ENCODE measurements at regions not wholly inside any gene's neighbourhood (a gene's known extent, or its start where the extent isn't known, plus 50 kb on each side); places are given as distances from the start of the nearest gene placed in this dataset.

- dilution Hi-C loops (cut with MboI; ENCODE audit: extremely low pct_ligation_motif_present, low sequenced_read_pairs), result no loop called here
- peaks cover 10% of the 10 kb centered on the region for H3K4me1 ChIP-seq (ENCODE audit: control insufficient read depth, extremely low read depth, insufficient read depth, low read length)
- H3K9me1 ChIP-seq (replicated peaks; ENCODE audit: control insufficient read depth, extremely low read depth, insufficient read depth, low read length), result no peaks in the 10 kb centered on the region
- peak overlapping the region; percentile 22 for H3K4me2 ChIP-seq (ENCODE audit: insufficient read depth, low read length)
- H2AFZ ChIP-seq (ENCODE audit: low read depth, low read length), result peak overlapping the region; percentile 6
- POLR2A ChIA-PET, result no interaction called here
- DNase-seq (ENCODE audit: low read depth, low spot score), result peak; percentile 24
- no peaks in the 10 kb centered on the region for H3K27me3 ChIP-seq (ENCODE audit: control insufficient read depth in 2 of 2, insufficient read depth in 2 of 2, low read length in 2 of 2)
- no peak overlapping the region for H3K4me3 ChIP-seq (replicated peaks in 1 of 3; ENCODE audit: insufficient read depth in 1 of 3, low read depth in 1 of 3, low read length in 3 of 3)
- BruUV-seq (replicated peaks), result no TSS peak
- H3K79me2 ChIP-seq (ENCODE audit: control insufficient read depth, insufficient read depth, low read length), result no peaks in the 10 kb centered on the region
- no peak for FAIRE-seq
- no peak overlapping the region for H3K27ac ChIP-seq (ENCODE audit: insufficient read depth, low read depth, low read length)
- no peaks in the 10 kb centered on the region for H4K20me1 ChIP-seq (replicated peaks; ENCODE audit: control insufficient read depth, extremely low read depth, insufficient read depth, low read length)
- intact Hi-C loops (cut with micrococcal nuclease), result no loop called here
- CTCF ChIA-PET, result interaction anchor here (1.3 kb wide), 1 partner anchor 28 kb away, joined by 3 read pairs; no protein-coding TSS in a partner anchor
- H3K9ac ChIP-seq (replicated peaks; ENCODE audit: extremely low read depth, insufficient read depth, low read length), result no peak overlapping the region
- no peaks in the 10 kb centered on the region for H3K36me3 ChIP-seq (ENCODE audit: control insufficient read depth in 2 of 2, extremely low read depth in 1 of 2, insufficient read depth in 2 of 2, low read length in 2 of 2)
- H3K9me3 ChIP-seq (replicated peaks; ENCODE audit: control insufficient read depth, insufficient read depth, low read length), result no peaks in the 10 kb centered on the region
- no peak for TF ChIP-seq POLR2AphosphoS5 (IDR thresholded peaks at IDR 0.05; ENCODE audit: insufficient read depth, low read depth, low read length)
- no peak for TF ChIP-seq GATA2 (IDR thresholded peaks at IDR 0.05; ENCODE audit: insufficient read depth, insufficient read length, low read depth, low read length)
- TF ChIP-seq FOS (IDR thresholded peaks at IDR 0.05; ENCODE audit: borderline replicate concordance, insufficient read depth, low read length), result no peak
- TF ChIP-seq MAX (IDR thresholded peaks at IDR 0.05; ENCODE audit: insufficient read depth, insufficient read length), result no peak
- no peak for TF ChIP-seq MYC (IDR thresholded peaks at IDR 0.05; ENCODE audit: low read depth, low read length)
Measured at GRCh38 chr9:78989031-78989658, 582.6 kb upstream of the TLE4 start.

- H3K27ac ChIP-seq (ENCODE audit: insufficient read depth, low read depth, low read length), result no peak overlapping the region
- no TSS peak for BruUV-seq (replicated peaks)
Measured at GRCh38 chr9:78994471-78994870, 577.3 kb upstream of the TLE4 start.

More at GRCh38 chr9:78994471-78994870, 577.3 kb upstream of the TLE4 start:
- Histone ChIP-seq H2AFZ (ENCODE audit: low read depth, low read length) (no peak overlapping the region), H3K9ac (replicated peaks; ENCODE audit: extremely low read depth, insufficient read depth, low read length) (no peak overlapping the region), H3K36me3 (ENCODE audit: control insufficient read depth in 2 of 2, extremely low read depth in 1 of 2, insufficient read depth in 2 of 2, low read length in 2 of 2) (no peaks in the 10 kb centered on the region), H3K9me3 (replicated peaks; ENCODE audit: control insufficient read depth, insufficient read depth, low read length) (no peaks in the 10 kb centered on the region), H3K27me3 (ENCODE audit: control insufficient read depth in 2 of 2, insufficient read depth in 2 of 2, low read length in 2 of 2) (no peaks in the 10 kb centered on the region), H3K4me2 (ENCODE audit: insufficient read depth, low read length) (no peak overlapping the region), H3K4me1 (ENCODE audit: control insufficient read depth, extremely low read depth, insufficient read depth, low read length) (peaks cover 23% of the 10 kb centered on the region), H4K20me1 (replicated peaks; ENCODE audit: control insufficient read depth, extremely low read depth, insufficient read depth, low read length) (no peaks in the 10 kb centered on the region), H3K9me1 (replicated peaks; ENCODE audit: control insufficient read depth, extremely low read depth, insufficient read depth, low read length) (no peaks in the 10 kb centered on the region), H3K79me2 (ENCODE audit: control insufficient read depth, insufficient read depth, low read length) (no peaks in the 10 kb centered on the region), H3K4me3 (replicated peaks in 1 of 3; ENCODE audit: insufficient read depth in 1 of 3, low read depth in 1 of 3, low read length in 3 of 3) (no peak overlapping the region)
- DNase-seq (ENCODE audit: low read depth, low spot score) (no peak), FAIRE-seq (no peak)
- intact Hi-C loops (cut with micrococcal nuclease) (no loop called here), dilution Hi-C loops (cut with MboI; ENCODE audit: extremely low pct_ligation_motif_present, low sequenced_read_pairs) (no loop called here)
- no peak for TF ChIP-seq POLR2A (IDR thresholded peaks at IDR 0.05; ENCODE audit: low read depth, low read length)
- no peak for TF ChIP-seq EZH2 (IDR thresholded peaks at IDR 0.05; ENCODE audit: borderline replicate concordance, low read depth, low read length, severe bottlenecking)
- no peak for TF ChIP-seq JUN (IDR thresholded peaks at IDR 0.05; ENCODE audit: borderline replicate concordance, insufficient read depth, insufficient read length, low read depth)
- no peak for TF ChIP-seq MAX (IDR thresholded peaks at IDR 0.05; ENCODE audit: insufficient read depth, insufficient read length)
- TF ChIP-seq GATA2 (IDR thresholded peaks at IDR 0.05; ENCODE audit: insufficient read depth, insufficient read length, low read depth, low read length), result no peak
- TF ChIP-seq MYC (IDR thresholded peaks at IDR 0.05; ENCODE audit: low read depth, low read length), result no peak
- TF ChIP-seq CTCF (IDR thresholded peaks at IDR 0.05; ENCODE audit: extremely low read depth in 1 of 2, insufficient read depth in 1 of 2, low read depth in 1 of 2, low read length in 2 of 2), result no peak
- no peak for TF ChIP-seq FOS (IDR thresholded peaks at IDR 0.05; ENCODE audit: borderline replicate concordance, insufficient read depth, low read length)
- TF ChIP-seq POLR2AphosphoS5 (IDR thresholded peaks at IDR 0.05; ENCODE audit: insufficient read depth, low read depth, low read length), result no peak
- CTCF ChIA-PET, result no interaction called here
- POLR2A ChIA-PET, result no interaction called here
